NCI-H82 treated with DMSO at 0.1 percent for 48 hours (cell line): ENCODE measurements at regions not wholly inside any gene's neighbourhood (a gene's known extent, or its start where the extent isn't known, plus 50 kb on each side); places are given as distances from the start of the nearest gene placed in this dataset.
A peak's percentile ranks its signal among the peaks of the same experiment; 100 is the strongest.
"Not testable (repeated sequence)": the region's sequence is repeated elsewhere in the genome, so short reads cannot be mapped to it uniquely, and the experiment has no call there.

ENCODE experiments used
- DNase-seq: peaks from one replicate; lab custom pipeline; 2025; ENCODE audit not compliant: unreplicated experiment; lab: John Stamatoyannopoulos, UW

GRCh38 chr3:116981089-116981488 lies 271.5 kb downstream of the TUSC7 start:
- no peak for DNase-seq

GRCh38 chr3:116984301-116984700 lies 274.7 kb downstream of the TUSC7 start:
- no peak for DNase-seq

GRCh38 chr3:116994351-116994879 lies 284.8 kb downstream of the TUSC7 start:
- DNase-seq, result no peak

DNA sequence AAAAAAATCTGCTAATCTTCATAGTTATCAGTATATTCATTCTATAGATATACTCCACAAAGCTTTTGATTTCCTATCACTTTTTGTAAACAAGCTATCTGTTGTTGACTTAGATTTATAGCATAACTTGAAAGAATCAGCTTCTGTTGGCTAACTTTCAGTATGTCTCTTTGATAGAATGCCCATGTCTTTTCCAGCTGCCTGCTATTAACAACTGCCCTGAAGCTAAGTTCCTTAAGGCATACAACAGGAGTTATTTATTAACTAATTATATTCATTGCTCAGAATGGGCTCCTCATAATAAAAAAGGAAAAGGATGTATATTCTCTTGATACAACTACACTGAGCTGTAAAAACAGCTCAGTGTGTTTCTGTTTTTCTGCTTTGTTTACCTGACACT lies 293.9 kb downstream of the TUSC7 start:
- DNase-seq, result no peak

- DNase-seq, result no peak
Observed at GRCh38 chr3:117005274-117005673, 295.7 kb downstream of the TUSC7 start.

GRCh38 chr3:117005911-117006522 lies 296.4 kb downstream of the TUSC7 start:
- DNase-seq, result no peak

DNA sequence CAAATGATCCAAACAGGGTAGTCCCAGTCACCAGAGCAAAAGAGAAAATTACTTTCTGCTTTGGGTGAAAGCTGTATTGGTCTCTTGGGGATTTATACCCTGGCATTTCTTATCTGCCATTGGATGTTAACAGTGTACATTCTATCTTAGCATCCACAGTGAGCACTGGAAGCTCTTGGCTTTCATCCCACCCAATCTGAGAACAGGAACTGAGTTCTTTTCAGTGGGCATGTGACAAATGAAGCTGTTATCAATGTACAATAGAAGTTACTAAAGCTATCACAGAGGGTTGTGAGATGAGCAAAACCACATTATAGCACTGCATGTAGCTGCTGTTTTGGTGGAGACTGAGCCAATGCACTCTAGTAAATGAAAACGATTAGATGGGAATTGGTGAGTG lies 300.7 kb downstream of the TUSC7 start:
- no peak for DNase-seq

- DNase-seq, result no peak
Observed at GRCh38 chr3:117011687-117012250, 302.2 kb downstream of the TUSC7 start.

DNA sequence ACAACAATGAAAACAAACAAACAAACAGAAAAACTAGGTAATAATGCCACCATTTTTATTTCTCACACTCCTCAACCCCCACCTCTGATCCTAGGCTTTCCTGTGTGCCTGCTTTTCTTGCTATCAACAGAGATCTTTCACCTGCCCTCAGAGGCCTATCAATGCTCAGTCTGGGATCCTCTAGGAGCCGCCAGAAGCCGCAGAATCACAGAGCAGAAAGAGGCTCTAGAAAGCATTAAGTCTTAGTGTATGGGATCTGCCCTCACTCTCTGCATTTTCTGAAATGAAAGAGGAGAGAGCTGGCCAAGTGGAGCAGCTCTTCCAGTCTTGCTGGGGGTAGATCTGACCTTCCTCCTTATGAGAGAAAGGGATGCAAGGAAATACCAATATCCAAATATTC lies 306.8 kb downstream of the TUSC7 start:
- DNase-seq, result peak; percentile 5

DNA sequence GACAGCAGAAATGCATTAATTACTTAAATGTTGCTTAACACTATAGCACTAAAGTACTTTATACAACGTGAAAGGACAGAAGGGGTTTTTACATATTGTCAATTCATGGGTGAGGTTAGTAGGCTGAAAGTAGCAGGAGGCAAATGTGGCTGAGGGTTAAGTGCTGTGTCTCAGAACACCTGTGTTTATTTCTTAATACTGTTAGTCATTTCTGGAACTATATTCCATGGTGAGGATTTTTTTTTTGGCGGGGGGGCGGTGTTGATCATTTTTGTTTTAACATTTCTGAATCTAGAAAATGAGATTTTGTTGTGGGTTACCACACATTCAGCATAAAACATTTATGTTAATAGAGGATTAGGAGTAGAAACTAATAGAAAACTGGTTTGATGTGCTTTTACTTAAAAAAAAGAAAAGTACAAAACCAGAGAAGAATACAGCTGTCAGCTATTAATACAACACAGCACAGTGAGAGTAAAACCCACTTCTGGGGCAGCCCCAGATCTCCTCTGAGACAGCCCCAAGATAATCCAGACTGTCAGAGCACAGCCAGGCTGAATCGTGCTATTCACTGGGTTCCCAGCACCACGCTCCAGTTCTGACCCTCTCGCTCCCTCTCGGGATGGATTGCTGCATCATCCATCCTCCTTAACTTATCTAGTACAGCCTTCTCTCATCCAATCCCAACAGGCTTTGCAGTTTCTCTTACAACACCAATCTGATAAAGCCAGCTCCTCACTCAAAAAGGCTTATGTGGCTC lies 307.7 kb downstream of the TUSC7 start:
- DNase-seq, result no peak

DNA sequence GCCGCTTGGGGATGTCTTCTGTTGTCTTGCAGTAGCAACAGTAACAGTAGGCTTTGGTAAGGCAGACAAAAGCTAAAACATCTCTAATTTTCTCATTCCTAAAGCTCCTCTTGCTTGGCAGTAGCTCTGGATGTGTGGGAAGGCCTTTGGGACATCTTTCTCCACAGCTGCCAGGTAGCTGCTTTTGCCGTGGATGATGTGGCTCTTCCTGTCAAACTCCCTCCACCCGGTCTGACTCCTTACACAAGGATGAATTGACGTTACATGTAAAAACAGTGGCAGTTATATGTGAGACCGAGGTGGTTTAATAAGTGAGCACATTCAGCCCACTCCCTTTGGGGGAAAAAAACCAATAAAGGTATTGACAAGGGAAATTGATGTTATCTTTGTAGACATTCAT lies 309.1 kb downstream of the TUSC7 start:
- no peak for DNase-seq

DNA sequence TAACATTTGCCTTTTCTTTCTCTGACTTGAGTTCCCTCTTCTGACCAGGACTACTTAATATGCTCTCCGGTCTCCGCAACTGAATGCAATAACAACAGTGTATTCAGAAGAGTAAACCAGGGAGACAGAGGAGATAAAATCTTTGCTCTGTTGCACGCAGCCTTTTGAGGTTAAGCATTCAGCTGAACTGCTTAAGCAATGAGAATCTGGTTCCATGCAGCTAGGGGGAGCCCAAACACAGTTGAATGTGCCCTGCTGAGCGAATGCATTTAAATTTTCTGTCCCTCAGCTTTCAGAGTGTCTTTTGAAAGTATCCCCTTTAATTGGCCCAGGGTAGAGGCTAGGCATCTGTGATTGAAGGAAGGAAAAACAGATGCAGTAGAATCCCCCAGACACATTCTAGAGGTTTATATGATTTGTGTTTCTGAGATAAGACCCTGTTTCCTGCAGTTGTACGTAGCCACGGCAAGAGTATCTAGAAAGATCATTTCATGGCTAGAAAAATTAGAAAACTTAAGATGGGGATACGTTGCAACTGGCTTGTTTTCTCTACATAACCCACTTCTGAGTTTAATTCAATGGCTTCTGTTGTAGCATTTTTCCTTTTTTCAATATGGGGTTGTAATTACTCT lies 309.6 kb downstream of the TUSC7 start:
- DNase-seq, result peak; percentile 62

DNA sequence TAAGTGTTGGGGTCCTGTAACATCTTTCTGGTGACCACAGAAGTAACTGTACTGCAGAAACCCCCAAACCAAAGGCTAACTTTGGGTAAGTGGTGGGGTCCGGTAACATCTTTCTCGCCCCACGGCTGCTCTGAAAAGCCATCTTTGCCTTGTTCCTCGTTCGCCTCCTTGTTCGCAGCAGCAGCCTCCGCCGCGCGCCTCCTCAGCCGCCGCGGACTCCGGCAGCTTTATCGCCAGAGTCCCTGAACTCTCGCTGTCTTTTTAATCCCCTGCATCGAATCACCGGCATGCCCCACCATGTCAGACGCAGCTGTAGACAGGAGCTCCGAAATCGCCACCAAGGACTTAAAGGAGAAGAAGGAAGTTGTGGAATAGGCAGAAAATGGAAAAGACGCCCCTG lies 316.8 kb downstream of the TUSC7 start:
- no peak for DNase-seq

DNA sequence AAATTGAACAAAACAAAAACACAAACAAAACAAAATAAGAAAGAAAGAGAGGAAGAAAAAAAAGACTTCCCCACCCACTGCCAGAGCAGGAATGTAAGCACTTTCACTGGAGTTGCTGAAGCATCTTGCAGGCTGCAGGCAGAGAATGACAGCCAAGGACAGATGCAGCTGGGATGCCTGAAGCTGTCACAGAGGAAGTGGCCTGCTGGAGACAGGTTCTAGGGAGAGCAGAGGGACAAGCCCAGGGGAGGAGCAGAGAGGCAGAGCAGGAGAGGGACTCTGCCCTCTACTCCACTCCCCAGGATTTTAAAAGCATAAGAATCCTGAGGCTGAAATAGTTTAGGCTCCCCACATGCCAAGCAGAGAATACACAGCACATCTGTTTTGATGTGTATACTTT lies 326.2 kb downstream of the TUSC7 start:
- DNase-seq, result no peak

DNA sequence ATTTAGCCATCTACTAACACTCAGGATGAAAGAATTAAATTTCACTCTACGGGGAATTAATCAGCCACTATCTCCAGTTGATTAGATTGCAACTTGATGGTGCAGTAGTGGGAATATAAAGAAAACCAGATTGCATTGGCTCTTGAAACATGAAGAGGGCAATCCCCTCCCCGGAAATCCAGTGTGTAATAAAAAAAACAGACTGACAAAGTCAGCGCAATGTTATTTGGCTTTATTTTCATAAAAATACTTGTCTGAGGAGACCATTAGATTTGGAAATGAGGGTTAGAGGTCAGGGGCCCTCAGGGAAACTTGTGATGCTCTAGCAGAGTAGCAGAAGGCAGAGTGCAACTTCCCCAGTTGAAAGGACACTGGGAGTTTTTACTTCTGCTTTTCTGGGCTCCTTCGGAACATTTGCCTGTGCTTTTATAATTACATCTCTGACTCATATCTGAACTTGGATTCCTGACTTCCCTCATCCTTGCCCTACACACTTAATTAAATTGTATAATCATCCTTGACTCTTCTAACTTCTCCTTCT lies 326.8 kb downstream of the TUSC7 start:
- DNase-seq, result no peak

DNA sequence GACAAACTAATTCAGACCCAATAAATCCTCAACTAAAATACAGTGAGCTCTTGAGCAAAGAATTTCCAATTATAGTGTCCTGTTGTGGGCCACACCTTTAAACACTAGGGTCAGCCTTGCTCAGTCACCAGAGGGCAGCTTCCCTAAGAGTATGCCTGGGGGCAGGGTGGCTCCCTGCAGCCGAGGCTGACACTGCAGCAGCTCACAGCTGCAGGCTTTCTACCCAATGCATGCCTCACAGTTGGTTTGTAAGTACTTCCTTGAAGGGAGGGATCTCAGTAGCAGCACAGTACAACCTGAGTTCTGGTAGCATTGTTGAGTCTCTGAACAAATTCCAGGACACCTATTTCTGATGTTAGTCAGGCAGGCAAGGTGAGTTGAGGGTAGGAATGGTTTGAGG lies 335.6 kb downstream of the TUSC7 start:
- DNase-seq, result no peak

- no peak for DNase-seq
Observed at GRCh38 chr3:117047951-117048705, 338.5 kb downstream of the TUSC7 start.

DNA sequence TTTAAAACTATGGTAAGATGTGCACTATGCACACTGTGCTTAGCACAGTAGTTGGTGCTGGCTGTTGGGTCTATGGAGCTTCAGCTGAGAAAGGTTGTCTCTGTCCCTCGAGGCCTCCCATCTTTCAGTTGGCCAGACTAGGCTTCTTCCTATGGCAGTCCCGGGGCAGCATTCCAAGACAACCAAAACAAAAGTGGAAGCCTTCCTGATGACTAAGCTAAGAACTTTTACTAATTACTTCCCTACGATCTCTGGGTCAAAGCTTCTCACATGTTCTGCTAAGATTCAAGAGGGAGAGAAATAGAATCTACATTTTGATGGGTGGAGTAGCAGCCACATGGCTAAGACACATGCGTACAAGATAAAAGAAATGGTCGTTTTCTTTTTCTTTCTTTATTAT lies 342.8 kb downstream of the TUSC7 start:
- DNase-seq, result no peak

GRCh38 chr3:117054556-117054955 lies 345.0 kb downstream of the TUSC7 start:
- no peak for DNase-seq

DNA sequence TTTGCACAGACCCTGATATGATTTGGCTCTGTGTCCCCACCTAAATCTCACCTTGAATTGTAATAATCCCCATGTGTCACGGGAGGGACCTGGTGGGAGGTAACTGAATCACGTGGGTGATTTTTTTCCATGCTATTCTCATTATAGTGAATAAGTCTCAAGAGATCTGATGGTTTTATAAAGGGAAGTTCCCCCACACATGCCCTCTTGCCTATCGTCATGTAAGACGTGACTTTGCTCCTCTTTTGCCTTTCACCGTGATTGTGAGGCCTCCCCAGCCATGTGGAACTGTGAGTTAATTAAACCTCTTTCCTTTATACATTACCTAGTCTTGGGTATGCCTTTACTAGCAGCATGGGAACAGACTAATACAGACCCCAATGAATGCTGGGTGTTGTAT lies 347.4 kb downstream of the TUSC7 start:
- not testable (repeated sequence) for DNase-seq
